ENCODE measurements at regions not wholly inside any gene's neighbourhood (a gene's known extent, or its start where the extent isn't known, plus 50 kb on each side); places are given as distances from the start of the nearest gene placed in this dataset.
"Not testable (repeated sequence)": the region's sequence is repeated elsewhere in the genome, so short reads cannot be mapped to it uniquely, and the experiment has no call there.

- Histone ChIP-seq H3K4me3 (no peak overlapping the region), H3K36me3 (no peaks in the 10 kb centered on the region), H3K4me1 (peaks cover 0 to 9% (median 7%) of the 10 kb centered on the region in 4 donors), H3K27ac (replicated peaks in 1 of 4) (no peak overlapping the region), H3K9me3 (no peaks in the 10 kb centered on the region), H3K27me3 (no peaks in the 10 kb centered on the region)
- no peak for DNase-seq (ENCODE audit: extremely low spot score)
- TF ChIP-seq CTCF (IDR thresholded peaks at IDR 0.05) = no peak
- TF ChIP-seq POLR2A (IDR thresholded peaks at IDR 0.05; ENCODE audit: low read depth) = no peak
- TF ChIP-seq POLR2AphosphoS5 (IDR thresholded peaks at IDR 0.05) = no peak
- TF ChIP-seq EP300 (IDR thresholded peaks at IDR 0.05) = no peak
- WGBS = 78% methylated on average over 9 of the region's 9 CpGs
- intact Hi-C loops (cut with DNase I) = no loop called here
Observed at GRCh38 chr5:157965989-157966388, 107.0 kb upstream of the CLINT1 start.

- no peaks in the 10 kb centered on the region for H3K9me3 ChIP-seq
- H3K4me1 ChIP-seq = peaks cover 0 to 9% (median 7%) of the 10 kb centered on the region in 4 donors
- DNase-seq (ENCODE audit: extremely low spot score) = no peak
- intact Hi-C loops (cut with DNase I) = no loop called here
- no peak overlapping the region for H3K4me3 ChIP-seq
- H3K36me3 ChIP-seq = no peaks in the 10 kb centered on the region
- no peak overlapping the region for H3K27ac ChIP-seq (replicated peaks in 1 of 4)
- WGBS = 54% methylated on average over 2 of the region's 2 CpGs
- no peaks in the 10 kb centered on the region for H3K27me3 ChIP-seq
- TF ChIP-seq POLR2A (IDR thresholded peaks at IDR 0.05; ENCODE audit: low read depth) (no peak), EP300 (IDR thresholded peaks at IDR 0.05) (no peak), CTCF (IDR thresholded peaks at IDR 0.05) (no peak), POLR2AphosphoS5 (IDR thresholded peaks at IDR 0.05) (no peak)
Observed at GRCh38 chr5:157965040-157965678, 106.2 kb upstream of the CLINT1 start.

GRCh38 chr5:157963761-157964160 is 104.8 kb upstream of the CLINT1 start:
- TF ChIP-seq POLR2A (IDR thresholded peaks at IDR 0.05; ENCODE audit: low read depth) (no peak), POLR2AphosphoS5 (IDR thresholded peaks at IDR 0.05) (no peak), EP300 (IDR thresholded peaks at IDR 0.05) (no peak), CTCF (IDR thresholded peaks at IDR 0.05) (no peak)
- H3K36me3 ChIP-seq = no peaks in the 10 kb centered on the region
- H3K4me1 ChIP-seq = peaks cover 0 to 9% (median 7%) of the 10 kb centered on the region in 4 donors
- no peak overlapping the region for H3K4me3 ChIP-seq
- peaks cover 0 to 4% (median 0%) of the 10 kb centered on the region in 4 donors for H3K9me3 ChIP-seq
- H3K27me3 ChIP-seq = no peaks in the 10 kb centered on the region
- intact Hi-C loops (cut with DNase I) = no loop called here
- 81% methylated on average over 4 of the region's 4 CpGs for WGBS
- H3K27ac ChIP-seq (replicated peaks in 1 of 4) = no peak overlapping the region
- DNase-seq (ENCODE audit: extremely low spot score) = no peak

GRCh38 chr5:157963244-157963643 is 104.3 kb upstream of the CLINT1 start:
- TF ChIP-seq CTCF (IDR thresholded peaks at IDR 0.05) (no peak), EP300 (IDR thresholded peaks at IDR 0.05) (no peak), POLR2AphosphoS5 (IDR thresholded peaks at IDR 0.05) (no peak), POLR2A (IDR thresholded peaks at IDR 0.05; ENCODE audit: low read depth) (no peak)

GRCh38 chr5:157962686-157963085 is 103.7 kb upstream of the CLINT1 start:
- 88% methylated on average over 8 of the region's 8 CpGs for WGBS
- intact Hi-C loops (cut with DNase I) = not testable (repeated sequence)

More at GRCh38 chr5:157963244-157963643, 104.3 kb upstream of the CLINT1 start:
- Histone ChIP-seq H3K27ac (replicated peaks in 1 of 4) (no peak overlapping the region), H3K4me3 (no peak overlapping the region), H3K27me3 (no peaks in the 10 kb centered on the region), H3K4me1 (peaks cover 0 to 9% (median 7%) of the 10 kb centered on the region in 4 donors), H3K36me3 (no peaks in the 10 kb centered on the region), H3K9me3 (peaks cover 0 to 4% (median 0%) of the 10 kb centered on the region in 4 donors)
- WGBS = 95% methylated on average over 2 of the region's 2 CpGs
- intact Hi-C loops (cut with DNase I) = no loop called here
- DNase-seq (ENCODE audit: extremely low spot score) = no peak

More at GRCh38 chr5:157962686-157963085, 103.7 kb upstream of the CLINT1 start:
- not testable (repeated sequence) for H3K4me3 ChIP-seq; H3K36me3 ChIP-seq; DNase-seq (ENCODE audit: extremely low spot score); H3K27me3 ChIP-seq; H3K27ac ChIP-seq (replicated peaks in 1 of 4); H3K4me1 ChIP-seq; H3K9me3 ChIP-seq

Data from esophagus muscularis mucosa (tissue), 4 donors.